ENCODE measurements at regions not wholly inside any gene's neighbourhood (a gene's known extent, or its start where the extent isn't known, plus 50 kb on each side); places are given as distances from the start of the nearest gene placed in this dataset.

DNA sequence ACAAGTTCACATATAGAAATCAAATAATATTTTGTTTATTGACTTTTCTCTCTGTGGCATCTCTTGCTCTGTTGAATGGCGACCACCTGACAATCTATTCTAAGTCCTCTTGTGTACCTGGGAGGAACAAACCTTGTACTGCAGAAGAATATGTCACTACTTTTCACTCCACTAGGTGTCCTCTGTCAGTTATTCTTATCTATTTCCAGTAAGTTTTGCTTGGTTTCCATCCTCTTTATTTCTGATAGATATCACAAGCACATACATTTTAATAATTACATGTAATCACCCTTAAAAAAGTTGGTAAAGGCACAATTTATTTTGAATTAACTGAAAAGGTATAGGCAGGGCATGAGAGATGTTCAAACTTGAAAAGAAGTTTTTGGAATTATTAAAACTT is 238.4 kb downstream of the SNCA start:
- no peak for DNase-seq

DNA sequence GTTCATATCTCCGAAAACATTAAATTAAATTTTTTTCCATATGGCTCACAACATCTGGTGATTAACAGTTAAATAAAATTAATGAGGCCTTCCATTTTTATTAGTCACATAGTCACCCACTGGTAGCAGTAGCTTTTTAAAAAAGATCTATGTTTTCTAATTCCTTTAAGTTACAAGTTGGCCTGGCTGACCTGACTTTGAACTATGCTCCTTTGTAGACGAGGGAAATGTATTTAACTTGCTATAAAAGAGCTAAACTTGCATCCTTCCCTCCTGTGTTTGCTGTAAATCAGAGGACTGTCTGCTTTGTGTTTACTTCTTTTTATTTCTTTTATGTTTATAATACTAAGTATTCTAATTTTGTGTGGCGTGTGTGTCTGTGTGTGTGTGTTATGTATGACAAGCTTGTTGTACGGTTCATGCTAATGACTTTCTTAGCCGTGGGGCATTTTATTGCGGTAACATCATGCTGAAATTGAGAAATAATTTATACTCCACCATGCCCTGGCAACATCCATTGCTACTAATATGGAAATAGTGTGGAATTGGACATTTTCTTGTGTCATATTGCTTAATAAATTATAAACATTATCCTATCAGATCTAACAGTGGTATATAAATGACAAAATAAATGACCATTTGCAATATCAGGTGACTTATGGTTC is 241.7 kb downstream of the SNCA start:
- DNase-seq: no peak

DNA sequence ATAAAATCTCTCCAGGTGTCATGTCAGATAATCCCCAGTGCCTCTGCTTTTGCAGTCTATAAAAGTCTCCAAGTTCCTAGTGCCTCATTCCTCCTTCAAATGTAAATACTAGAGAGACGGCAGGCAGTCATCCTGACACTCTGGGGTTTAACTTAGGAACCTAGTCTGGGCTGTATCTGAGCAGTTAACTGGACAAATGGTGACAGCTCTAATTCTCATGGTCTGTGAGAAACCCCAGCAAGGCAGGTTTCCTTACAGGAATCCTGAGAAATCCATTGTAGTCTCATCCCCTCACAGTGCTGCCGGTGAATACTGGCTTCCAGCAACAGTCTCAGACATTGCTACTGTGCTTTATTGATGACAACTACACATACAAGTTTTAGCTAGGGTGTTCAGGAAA is 246.8 kb downstream of the SNCA start:
- DNase-seq: no peak

DNA sequence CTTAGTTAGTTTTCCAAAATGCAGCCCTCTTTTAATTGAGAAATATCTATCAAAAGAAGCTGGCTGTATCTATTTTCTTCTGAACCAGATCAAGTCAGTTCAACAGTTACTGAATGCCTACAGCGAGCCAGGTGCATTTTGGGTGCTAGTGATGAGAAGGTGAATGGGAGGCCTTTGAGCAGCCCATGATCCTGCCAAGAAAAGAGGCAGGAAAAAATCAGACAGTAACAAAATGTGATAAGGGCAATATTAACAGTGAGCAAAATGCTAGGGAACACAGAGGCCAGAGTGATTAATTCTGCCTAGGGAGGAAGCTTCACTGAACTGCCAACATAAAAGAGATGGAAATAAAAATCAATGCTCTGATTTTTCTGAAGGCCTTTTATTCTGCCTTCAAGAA is 248.5 kb downstream of the SNCA start:
- no peak for DNase-seq

DNA sequence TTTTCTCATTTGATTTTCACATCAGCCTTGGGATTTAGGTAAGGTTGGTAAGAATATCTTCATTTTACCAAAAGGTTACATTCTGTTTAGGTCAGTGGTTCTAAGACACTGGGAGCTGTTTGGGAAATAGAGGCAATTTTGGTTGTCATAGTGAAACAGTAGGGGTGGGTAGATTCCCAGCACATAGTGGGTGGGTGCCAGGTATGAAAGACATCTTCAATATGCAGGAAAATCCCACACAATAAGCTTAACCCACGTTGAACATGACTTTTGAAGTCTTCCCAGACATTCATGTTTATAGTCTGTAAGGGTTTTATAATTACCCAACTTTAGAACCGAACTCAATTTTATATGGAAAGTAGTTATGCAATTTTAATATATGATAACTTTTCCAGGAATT is 249.6 kb downstream of the SNCA start:
- no peak for DNase-seq

DNA sequence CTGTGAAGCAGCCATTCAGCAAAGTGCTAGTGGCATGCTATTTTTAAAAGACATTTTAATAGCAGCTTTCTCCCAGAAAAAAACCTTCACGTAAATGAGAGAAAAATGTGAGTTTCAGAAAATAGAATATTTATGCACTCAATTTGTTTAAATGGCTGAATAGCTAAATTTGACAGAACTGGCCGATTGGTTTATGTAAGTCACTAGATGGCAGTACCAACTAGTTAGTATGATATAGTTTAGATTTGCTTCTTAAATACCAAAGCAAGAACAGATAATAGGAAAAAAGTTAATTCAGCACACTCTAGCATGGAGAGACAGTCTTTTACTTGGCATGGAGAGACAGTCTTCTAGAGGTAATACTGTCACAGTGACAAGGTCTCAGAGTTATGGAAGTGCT is 250.1 kb downstream of the SNCA start:
- no peak for DNase-seq

DNA sequence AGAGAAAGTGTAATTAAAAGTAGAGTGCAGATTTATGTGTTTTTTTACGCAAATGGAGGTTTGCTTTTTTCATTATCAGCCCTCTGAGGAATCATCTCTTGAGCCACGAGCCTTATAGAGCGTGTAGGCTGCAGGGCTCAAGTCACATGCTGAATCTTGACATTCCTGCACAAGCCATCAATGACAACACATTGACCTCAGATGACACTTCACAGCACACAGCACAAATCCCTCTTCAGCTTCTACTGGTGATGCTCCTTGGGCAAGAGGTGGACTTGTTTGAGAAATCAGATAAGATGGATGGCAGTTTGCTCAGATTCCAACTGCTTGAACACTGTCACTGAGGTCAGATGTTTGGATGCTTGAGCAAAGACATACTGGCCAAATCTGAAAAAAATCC is 250.6 kb downstream of the SNCA start:
- DNase-seq: no peak

DNA sequence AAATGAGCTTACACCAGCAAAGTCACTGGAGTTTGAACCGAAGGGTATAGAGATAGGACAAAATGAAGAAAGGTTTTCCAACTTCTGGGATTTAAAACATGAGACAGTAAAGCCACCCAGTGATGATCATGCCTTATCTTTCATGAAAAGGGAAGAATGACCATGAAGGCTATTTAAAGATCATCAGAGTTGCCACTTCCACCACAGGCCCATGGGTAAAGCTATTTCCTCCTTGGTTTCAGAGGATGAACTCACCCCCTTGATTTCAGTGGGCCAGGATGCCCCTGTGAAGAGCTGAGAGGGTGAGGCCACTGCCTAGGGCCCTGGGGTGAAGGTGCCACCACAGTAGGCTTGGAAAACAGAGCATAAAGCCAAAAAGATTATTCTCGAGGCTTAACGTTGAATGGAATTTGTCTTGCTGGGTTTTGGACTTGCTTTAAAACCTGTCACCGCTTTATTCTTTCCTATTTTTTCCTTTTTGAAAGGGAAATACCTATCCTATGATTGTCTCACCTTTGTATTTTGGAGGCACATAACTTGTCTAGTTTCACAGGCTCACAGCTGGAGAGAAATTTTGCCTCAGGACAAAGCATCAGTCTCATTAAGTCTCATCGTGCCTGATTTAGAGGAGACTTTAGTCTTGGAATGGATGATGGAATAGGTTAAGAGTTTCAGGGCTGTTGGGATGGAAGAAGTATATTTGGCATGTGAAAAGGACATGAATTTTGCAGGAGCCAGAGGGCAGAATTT is 254.0 kb downstream of the SNCA start:
- DNase-seq: no peak

DNA sequence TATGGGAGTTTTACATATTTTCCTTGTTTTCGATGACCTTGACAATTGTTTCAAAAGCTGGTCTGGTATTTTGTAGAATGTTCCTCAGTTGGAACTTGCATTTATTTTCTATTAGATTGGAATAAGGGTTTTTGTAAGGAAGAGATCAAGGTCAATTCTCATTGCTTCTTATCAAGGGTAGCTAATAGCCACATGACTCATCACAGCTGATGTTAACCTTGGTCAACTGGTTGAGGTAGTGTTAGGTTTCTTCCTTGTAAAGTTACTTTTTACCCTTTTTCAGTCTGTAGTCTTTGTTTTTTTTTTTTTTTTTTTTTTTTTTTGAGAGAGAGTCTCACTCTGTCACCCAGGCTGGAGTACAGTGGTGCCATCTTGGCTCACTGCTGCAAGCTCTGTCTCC is 257.2 kb downstream of the SNCA start:
- DNase-seq: no peak

DNA sequence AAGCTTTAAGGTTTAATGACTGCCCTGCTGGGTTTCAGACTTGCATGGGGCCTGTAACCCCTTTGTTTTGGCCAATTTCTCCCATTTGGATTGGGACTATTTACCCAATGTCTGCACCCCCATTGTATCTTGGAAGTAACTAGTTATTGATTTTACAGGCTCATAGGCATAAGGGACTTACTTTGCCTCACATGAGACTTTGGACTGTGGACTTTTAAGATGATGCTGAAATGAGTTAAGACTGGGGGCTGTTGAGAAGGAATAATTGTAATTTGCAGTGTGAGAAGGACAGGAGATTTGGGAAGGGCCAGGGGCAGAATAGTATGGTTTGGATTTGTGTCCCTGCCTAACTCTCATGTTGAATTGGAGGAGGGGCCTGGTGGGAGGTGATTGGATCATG is 260.7 kb downstream of the SNCA start:
- DNase-seq: no peak

DNA sequence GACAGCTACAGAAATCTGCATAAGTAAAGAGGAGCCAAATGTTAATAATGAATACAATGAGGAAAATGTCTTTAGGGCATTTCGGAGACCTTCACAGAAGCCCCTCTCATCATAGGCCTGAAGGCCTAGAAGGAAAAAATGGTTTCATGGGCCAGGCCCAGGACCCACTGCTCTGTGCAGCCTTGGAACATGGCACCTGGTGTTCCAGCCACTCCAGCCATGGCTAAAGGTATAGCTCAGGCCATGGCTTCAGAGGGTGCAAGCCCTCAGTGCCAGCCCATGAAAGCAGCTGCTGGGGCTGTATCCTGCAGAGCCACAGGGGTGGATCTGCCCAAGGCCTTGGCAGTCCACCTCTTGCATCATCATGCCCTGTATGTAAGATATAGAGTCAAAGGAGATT is 261.1 kb downstream of the SNCA start:
- DNase-seq: no peak

DNA sequence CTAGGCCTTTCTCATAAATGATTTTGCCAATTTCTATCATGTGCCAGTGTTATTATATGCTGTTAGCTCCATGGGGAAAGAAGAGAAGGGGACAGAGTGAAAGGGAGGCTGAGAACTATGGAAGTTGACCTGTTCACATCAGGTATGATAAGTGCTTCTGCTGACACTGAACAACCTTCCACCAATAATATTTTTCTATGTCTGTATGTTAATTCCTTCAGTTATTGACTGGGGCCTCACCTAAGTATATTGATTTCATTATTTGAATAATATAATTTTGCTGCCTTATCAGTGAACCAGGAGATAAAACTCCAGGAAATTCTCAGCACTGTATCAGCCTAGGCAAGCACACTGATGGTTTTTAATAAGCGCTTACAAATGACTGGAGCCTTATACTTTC is 262.8 kb downstream of the SNCA start:
- DNase-seq: no peak

DNA sequence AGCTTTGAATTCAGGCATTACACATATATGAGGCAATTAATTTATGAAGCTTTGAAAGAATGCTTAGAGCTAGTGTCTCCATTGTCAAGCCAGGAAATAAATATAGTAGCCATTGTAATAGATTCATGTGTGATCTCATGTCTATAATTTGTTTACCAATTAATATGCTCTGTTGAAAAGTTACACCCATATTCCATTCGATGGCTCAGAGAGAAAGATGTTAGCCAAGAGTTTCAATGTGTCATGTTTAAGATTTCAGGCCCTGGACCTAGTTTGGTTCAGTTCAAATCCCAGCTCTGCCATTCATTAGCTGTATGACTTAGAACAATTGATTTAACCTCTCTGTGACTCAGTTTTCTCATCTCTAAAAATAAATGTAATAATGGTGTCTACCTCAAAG is 263.3 kb downstream of the SNCA start:
- DNase-seq: no peak

DNA sequence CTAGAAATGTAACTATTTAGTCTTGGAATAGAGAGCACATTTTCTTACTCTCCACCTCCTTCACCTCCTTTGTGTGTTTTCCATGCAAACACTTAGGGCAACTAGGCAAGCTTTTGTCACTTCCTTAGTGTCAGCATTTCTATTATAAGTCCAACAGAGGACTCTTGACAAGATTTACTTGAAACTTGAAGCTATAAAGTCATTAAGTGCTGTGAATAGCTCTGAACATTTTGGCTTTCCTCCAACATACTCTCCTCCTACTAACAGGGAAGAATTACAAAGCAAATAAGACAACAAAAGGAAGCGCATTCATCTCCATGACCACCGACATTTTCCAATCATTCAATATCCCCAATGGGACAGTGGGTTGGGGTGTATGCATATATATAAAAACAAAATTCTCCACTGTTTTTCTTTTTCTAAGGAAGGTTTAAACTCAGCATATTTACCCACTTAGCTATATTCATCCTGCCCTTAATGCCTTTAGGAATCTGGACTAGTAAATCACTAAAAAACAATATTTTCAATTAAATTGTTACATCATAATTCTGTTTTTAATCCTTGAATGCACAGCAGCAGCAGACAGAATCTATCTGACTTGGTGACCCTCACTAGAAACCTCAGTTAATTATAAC is 264.6 kb downstream of the SNCA start:
- no peak for DNase-seq

DNA sequence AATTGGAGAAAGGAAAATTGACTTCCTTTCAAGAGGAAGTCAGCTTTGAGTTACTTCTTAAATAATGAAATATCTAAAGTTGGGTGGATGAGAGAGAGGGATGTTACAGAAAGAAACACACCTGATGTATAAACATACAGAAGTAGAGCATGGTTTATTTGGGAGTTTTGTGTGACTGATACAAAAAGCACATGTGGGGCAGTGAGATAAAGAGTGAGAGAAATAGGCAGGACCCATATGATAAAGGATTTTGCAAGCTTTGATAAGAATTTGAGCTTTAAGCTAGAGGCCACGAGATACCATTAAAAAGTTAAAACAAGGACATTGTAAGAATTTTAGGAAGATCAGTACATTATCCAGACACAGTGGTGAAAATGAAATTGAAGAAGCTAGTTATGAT is 263.3 kb upstream of the GPRIN3 start:
- DNase-seq: no peak

DNA sequence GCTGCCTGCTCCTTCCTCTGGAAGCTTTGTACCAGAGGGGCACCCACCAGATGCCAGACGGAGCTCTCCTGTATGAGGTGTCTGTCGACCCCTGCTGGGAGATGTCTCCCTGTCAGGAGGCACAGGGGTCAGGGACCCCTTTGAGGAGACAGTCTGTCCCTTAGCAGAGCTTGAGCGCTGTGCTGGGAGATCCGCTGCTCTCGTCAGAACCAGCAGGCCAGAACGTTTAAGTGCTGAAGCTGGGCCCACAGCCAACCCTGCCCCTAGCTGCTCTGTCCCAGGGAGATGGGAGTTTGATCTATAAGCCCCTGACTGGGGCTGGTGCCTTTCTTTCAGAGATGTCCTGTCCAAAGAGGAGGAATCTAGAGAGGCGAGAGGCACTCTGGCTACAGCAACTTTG is 260.3 kb upstream of the GPRIN3 start:
- no peak for DNase-seq

DNA sequence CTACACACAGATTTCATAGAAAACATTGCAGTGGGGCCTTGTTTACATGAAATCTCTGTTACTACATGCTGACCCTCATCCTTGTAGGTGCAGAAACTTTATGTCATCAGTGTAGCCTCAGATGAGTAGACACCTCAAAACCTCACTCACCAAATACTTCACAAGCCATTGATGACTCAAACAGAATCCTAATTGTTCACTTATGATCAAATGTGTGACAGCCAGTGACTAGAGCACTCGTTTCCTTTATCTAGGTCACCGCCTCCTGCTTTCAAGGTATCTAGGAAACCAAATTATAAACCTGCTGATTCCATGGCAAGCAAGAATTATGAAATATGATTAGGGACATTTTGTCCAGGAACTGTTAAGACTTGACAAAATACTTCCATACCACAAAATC is 255.8 kb upstream of the GPRIN3 start:
- no peak for DNase-seq

DNA sequence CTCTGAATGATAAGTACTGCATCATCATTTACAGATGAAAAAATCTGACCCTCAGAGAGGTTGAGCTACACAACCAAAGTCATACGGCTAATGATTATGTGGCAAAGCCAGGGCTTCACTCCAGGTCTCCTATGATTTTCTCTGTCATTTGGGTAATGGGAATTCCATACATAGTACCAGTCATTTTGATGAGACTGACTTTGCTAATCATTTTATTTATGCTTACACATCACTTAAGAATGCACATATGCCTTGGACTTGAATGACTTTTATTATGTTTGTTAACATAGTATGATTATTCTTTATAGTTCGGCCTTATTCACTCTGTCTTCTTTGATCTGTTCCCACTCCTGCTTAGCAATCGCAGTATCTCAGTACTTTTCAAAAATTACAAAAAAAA is 255.1 kb upstream of the GPRIN3 start:
- no peak for DNase-seq

DNA sequence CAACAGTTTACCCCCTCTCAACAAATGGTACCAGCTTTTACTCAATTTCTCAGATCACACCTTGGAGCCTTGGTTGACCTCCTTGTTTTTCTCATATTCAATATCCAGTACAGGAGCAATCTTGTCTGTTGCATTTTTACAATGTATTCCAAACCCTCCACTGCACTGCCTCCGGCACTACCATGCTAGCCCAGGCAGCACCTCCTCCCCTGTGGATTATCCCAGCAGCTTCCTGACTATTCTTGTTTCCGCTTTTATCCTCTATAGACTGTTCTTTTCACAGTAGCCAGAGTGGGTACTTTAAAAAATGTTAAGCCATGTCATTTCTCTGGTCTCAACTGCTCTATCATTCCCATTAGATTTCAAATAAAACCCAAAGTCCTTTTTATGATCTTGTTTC is 253.4 kb upstream of the GPRIN3 start:
- no peak for DNase-seq

DNA sequence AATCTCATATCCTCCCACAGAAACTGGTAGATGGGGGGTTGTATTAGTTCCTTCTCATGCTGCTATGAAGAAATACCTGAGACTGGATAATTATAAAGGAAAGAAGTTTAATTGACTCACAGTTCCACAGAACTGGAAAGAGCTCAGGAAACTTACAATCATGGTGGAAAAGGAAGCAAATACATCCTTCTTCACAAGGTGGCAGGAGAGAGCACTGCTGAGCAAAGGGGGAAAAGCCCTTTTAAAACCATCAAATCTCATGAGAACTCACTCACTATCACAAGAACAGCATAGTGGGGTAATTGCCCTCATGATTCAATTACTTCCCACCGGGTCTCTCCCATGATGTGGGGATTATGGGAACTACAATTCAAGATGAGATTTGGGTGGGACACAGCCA is 250.5 kb upstream of the GPRIN3 start:
- no peak for DNase-seq

DNA sequence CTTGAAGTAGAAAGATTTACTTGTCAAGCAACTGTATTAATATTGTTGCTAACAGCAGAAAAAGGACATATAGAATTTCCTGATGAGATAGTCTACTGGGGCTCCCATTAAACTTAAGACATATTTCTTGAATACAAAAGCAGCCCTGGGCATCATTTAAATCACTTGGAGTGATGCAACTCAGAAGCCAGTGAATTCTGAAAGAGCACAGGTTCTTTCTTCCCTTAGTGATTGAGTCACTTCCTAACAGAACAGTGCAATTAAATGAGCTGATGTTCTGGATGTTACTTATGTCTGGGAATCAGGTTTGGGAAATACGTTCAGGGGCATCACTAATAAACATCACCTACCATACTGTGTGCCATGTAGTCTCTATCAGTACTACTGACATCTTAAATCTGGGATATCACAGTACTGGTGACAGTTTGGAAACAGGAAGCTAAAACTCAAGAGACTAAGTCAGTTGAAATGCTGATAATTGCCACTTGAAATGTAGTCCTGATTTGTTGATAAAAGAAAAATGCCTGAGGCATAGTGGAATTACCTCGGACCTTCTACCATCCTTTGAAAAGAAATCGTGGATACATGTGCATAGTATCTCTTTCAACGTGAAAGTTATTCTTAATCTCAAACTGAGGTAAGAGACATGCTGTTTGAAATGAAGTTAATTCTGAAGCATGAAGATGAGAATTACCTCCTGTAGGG is 249.2 kb upstream of the GPRIN3 start:
- DNase-seq: no peak

DNA sequence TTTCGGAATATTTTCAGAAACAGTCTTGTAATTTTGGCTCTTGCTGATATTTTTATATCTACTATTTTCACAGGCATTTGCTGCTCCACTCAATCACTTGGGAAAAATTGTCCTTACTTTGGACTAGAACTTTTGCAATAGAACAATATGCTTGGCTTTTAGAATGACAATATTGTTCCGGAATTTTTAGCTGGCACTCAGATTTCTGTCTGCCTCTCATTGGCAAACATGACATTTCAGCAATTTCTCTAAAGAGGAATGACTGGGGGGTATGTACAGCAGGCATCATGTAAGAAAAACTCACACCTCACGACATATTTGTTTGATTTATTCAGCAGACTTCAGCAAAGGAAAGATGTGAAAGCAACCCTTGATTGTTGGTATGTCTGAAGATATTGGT is 243.6 kb upstream of the GPRIN3 start:
- no peak for DNase-seq

DNA sequence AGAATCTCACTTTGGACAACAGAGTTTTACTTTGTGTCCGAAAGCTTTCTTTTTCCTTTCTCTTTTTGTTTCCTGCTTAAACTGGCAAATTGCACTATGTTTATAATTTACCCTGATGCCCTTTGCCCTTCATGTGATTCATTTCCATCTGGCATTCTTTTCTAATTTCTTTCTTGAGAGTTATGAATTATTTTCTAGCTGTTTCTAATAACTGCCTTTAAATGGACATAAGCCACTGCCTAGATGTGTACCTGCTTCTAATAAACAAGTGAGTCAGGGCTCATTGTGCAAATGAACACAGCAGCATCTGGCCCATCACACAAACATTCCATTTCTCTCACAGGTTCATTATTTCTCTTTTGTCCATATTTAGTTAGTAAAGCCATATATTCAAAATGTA is 242.3 kb upstream of the GPRIN3 start:
- no peak for DNase-seq

DNA sequence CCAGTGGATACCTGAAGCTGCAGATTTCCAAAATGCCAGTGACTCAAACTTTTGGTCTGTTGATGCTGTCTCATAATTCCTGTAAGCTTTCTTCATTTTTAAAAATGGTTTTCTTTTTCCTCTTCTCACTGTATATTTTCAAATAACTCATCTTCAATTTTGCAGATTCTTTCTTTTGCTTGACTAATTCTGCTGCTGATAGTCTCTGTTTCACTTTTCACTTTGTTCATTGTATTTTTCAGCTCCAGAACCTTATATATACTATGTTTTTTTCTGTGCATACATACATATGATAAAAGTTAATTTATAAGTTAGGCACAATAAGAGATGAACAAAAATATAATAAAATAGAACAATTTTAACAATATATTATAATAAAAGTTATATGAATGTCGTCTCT is 237.7 kb upstream of the GPRIN3 start:
- no peak for DNase-seq
